ENCODE measurements at regions not wholly inside any gene's neighbourhood (a gene's known extent, or its start where the extent isn't known, plus 50 kb on each side); places are given as distances from the start of the nearest gene placed in this dataset.

DNA sequence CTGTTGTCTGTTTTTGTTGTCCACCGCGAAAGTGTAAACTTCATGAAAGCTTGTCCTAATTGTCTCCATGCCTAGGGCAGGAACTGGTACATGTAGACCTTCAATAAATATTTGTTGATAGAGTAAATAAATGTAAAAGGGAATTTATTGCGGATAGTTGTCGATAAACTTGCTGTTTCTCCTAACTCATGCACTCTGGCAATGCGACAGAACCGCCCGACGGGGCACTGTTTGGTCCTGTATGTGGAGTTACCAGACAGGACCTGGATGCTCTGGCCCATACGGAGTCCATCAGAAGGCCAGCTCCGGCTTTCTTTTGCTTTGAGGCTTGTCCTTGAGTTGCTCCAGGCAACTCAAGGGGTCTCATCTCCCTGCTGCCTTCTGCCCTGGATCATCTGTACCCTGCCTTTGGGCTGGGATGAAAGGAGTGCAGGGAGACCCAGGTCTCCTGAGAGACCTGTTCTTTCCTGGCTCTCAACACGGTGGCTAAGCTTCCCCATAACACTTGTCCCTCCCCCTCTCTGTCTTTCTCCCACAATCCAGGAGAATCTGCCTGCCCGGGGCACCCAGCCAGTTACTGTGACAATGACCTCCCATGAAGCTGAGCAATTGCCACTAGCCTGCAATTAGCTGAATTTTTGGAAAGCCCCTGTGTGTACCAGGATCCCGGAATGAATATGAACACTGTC, 149.5 kb upstream of the PTCH1 start:
- DNase-seq, result no peak

DNA sequence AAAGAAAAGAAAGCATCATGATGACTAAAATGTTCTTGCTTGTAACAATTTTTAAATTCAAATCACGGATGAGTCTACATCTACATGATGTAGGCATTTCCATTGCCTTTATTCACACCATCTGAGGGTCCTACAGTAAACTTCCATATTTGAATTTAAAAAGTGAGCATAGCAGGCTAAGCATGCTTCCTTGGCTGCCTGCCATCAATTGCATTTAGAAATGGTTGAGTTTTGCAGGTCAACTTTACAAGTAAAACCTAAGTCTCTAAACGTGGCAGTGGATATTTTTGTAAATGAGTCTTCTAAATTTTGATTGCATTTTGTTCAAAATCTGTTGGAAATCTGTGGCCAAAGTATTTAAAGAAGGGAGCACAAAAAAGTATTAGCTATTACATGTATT, 136.5 kb upstream of the PTCH1 start:
- no peak for DNase-seq

DNA sequence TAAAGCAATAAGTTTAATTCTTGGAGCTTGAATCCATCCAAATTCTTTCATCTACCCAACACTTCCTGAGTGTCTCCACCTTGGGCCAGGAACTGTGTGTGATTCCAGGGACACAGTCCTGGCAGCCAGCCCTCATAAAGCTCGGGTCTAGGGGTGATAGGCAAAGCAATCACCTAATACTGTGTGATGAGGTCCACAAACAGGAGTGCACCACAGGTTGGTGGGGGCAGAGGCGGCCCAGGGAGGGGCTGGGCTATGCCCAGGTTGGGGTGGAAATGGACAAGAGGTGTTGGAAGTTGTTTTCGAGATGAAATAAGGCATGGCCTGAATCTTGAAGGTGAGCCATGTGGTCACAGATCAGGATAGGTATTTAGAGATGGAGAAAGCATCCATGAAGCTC, 133.9 kb upstream of the PTCH1 start:
- DNase-seq, result no peak

DNA sequence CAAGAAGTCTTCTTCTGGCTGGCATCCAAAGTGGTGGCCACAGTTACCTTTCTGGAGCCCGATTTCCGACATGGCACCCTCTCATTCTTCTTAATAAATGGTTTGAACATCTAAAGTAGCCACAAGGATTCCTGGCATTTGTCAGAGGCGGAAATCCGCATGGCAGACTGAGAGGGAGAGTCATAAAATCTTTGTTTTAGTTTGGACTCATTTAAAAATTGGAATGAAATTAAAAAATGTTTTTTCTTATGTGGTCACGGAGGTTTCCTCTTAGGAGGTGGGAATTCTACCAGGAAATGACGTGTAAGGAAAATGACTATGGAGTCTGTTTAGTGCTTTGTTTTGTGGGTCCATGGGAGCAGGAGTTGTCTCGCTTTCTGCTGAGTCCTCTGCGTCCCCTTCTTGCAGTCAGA, 133.0 kb upstream of the PTCH1 start:
- DNase-seq, result no peak

DNA sequence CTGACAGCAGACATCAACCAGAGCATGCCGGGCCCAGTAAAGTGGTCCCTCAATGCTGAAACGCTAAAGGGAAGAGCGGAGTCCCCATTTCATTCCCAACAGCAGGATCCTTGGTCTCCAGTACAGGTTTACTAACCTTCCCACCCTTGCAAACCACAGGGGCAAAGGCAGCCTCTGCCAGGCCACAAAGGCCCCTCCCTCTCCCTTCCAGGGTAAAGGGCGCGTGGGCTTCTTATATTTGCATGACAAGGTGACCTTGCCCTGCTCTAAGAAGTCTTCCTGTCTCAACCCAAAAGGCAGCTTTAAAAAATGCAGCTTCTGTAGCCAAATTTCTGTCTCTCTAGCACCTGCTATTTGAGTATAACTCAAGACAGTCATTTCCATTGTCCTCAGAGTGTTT, 131.5 kb upstream of the PTCH1 start:
- DNase-seq, result no peak

DNA sequence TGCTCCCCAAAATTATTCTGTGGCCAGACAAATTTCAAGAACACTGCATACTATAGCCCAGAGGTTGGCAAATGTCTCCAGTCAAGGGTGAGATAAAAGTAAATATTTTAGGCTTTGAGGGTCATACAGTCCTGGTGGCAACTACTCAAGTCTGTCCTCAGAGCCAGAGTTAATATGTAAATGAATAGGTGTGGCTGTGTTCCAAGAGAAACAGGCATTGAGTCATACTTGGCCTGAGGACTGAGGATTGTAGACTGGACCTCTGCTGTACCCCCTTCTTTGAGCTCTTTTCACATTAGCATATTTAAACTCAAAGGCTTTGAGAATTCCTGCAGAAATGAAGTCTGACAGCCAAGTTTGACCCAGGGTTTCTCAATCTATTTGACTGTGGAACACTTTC, 129.2 kb upstream of the PTCH1 start:
- no peak for DNase-seq

DNA sequence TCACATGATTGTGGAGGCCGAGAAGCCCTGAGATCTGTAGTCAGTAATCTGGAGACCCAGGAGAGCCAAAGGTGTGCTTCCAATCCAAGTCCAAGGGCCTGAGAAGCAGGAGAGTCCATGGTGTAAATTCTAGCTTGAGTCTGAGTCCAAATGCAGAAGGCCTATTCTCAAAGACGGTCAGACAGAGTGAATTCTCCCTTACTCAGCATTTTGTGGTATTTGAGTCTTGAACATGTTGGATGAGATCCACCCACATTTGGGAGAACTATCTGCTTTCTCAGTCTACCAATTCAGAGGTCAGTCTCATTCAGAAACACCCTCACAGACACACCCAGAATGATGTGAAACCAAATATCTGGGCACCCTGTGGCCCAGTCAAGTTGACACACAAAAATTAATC, 128.8 kb upstream of the PTCH1 start:
- DNase-seq, result no peak

DNA sequence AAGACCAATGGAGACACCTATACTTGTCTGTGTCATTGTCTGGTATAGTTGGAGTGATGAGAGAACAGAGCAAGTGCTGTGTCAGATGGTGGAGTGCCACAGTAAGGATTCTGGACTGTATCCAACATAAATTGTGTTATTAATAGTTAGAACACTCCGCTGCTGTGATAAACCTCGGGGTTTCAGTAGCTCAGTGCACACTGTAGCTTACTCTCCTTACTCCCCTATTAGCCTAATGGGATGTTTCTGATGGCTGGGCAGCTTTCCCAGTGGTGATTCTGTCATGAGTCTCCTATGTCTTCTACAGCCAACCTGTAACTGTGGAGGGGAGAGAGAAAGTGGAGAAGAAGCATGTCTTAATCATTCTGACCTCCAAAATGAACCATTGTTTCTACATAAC, 127.6 kb upstream of the PTCH1 start:
- no peak for DNase-seq

DNA sequence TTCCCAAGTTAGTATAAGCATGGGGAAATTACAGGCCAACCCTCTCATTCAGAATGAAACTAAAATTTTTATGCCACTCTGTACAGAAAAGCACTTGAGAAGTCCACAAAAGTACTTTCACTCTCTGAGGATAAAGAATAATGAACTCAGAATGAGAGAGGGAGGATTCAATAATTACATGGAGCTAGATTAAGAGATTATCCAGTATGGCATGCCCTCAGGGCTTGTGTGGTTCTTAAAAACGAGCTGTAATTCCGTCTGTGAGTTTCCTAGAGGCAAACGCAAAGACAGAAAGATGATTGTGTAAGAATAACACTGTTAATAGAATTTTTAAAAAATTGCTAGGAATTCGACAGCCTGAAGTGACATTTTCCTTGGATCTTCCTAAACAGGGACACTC, 126.8 kb upstream of the PTCH1 start:
- no peak for DNase-seq

DNA sequence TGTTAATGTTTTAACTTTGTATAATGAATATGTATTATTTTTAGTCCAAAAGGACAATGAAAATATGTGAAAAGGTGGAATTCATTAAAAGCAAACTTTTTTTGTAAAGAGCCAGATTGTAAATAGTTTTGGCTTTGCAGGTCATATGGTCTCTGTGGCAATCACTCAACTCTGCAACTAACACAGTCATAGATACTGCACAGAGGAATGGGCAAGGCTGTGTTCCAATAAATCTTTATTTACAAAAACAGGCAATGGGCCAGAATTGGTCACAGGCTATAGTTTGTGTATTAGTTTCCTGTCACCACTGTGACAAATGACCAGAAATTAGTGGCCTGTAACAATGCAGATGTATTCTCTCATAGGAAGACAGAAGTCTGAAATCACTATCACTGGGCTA, 125.4 kb upstream of the PTCH1 start:
- no peak for DNase-seq

DNA sequence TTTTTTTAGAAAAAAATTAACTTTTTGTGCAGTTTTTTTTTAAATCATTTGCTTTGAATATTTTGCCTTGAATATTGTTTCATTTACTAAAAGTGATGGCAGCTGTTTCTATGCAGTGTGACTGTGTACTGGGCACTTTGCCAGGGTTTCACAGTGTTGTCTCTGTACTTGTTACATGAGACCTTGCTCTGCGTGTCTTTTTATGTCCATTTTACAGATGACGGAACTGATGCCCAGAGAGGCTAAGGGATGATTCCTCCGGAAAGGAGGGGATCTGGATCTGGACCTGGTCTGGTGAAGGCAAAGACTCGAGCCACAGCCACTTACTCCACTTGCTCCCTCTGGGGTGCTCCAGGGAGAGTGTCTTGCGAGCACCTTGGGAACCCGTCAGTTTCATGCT, 124.8 kb upstream of the PTCH1 start:
- DNase-seq, result no peak

DNA sequence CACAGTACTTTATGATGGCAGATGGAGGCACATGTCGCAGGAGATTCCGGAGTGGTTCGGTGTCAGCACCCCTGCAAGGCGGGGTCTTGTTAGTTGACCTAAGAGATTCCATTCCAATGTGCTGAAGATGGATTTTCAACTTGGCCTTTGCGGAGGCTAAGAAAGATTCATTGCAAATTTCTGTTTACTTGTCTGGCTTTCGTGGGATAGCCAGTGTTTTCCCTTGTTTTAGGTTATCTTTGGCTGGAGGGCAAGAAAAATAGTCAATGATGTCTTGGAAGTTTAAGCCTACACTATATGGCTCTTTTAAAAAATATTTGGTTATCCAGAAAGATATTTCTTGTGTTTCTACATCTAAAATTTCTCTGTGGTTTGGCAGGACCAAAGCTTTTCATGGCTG, 123.6 kb upstream of the PTCH1 start:
- DNase-seq, result no peak

DNA sequence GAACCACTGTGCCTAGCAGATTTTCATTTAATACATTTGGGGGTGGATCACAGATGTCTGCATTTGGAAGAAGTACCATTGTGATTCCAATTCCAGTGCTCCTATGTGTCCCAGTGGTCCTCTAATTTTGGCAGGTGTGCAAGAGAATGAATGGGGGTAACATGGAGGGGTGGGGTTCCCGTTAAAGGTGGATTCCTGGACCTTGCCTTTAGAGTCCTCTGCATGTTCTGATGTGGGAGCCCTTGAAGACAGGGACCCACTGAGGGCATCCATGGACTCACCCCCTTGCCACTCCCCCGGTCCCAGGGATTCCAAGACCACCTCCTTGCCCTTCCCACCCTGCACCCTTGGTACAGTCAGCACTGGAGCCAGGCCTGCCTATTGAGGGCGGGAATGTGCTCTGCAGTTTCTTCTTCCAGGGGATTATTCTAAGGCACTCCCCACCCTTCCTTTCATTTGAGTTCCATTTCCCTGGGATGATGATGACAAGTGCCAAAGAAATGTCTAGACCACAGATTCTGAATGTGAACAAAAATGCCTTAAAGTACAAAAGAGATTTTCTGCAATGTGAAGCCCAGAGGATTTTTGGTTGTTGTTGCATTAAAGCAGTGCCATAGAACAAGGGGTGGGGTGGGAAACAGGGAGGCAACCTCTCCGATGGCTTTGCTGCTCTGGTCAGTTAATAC, 119.4 kb upstream of the PTCH1 start:
- no peak for DNase-seq

DNA sequence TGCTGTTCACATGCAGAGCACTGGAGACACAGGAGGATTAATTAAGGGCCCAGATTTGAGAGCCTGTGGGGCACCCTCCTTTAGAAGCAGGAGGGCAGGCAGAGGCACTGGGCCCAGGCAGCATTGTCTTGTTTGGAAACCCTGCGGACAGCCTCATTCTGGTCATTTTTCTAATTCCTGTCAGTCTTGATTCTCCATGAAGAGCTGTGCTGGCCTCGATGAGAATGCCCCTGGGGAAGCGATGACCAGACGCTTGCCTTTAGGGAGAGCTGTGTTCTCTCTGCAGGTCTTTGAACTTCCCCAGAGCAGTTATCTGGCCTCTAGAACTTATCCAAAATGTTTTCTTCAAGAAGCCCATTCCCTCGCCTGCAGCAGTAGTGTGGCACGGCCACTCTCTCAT, 117.8 kb upstream of the PTCH1 start:
- DNase-seq, result no peak

DNA sequence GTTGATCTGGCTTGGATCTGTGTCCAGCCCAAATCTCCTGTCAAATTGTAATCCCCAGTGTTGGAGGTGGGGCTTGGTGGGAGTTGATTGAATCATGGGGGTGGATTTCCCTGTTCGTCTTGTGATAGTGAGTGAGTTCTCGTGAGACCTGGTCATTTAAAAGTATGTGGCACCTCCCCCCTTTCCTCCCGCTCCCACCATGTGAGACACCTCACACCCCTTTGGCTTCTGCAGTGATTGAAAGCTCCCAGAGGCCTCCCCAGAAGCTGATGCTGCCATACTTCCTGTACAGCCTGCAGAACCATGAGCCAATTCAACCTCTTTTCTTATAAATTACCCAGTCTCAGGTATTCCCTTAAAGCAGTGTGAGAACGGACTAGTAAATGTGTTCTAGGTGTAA, 117.3 kb upstream of the PTCH1 start:
- DNase-seq, result no peak

DNA sequence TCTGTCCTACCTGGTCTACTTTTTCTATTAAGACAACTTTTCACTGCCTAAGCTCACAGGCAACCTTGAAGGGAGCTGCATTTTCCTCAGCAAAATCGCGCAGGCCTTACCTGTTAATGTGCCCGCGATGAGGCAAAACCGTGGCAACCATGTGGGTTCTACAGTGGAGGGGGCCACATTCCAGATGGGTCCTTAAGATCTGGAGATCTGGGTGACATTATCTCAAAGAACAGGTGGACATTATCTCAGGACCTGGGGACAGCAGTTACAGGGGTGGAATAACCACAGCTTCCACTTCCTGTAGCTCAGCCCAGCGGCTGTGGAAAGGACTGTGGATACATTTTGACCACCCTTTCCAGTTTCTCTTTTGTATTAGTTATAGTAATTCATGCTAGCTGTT, 112.8 kb upstream of the PTCH1 start:
- DNase-seq, result no peak

DNA sequence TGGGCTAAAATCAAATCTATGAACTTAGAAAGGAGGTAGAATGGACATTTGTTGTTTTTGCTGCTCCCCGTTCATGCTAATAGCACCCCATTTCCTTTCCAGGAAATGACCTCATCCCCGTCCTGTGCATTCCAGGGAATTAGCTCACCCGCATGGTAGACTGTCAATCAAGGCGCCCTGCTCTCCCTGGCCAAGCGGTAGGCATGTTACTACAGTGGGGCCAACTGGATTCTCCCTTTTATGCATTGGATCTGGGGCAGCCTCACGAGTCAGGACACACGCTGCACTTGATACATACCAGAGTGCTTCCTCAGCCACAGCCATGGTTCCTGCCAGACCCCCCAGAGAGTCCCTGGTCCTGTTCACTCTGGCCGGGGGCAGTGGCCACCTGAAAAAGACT, 111.0 kb upstream of the PTCH1 start:
- no peak for DNase-seq

DNA sequence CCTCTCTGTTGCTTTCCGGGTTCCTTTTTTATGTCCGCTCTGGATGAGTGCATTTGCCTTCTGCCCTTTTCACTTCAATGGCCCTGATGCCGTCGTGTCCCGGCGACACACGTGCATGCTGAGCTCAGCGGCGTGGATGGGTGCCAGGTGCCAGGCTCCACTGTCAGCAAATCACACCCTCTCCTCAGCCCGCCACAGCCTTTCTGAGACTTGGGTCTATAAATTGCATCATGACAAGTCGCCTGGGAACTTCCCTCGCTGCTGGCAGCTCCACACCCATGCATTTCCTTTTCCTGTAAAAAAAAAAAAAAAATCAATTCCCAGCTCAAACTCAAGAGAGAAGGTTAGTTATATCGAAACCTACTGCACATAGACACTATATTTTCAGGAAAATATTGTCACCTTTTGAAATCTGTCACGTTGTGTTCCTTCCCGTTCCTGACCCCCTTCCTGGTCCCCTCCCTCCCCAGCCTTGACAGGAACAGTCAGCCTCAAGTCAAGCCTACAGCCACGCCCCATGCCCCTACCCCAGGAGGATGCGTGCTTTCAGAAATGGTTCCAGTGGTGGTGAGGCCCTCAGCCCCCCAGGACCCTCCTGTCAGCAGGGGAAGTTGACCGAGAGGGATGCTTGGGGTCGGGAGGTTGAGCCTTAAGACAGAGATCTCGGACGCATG, 110.3 kb upstream of the PTCH1 start:
- DNase-seq, result no peak

DNA sequence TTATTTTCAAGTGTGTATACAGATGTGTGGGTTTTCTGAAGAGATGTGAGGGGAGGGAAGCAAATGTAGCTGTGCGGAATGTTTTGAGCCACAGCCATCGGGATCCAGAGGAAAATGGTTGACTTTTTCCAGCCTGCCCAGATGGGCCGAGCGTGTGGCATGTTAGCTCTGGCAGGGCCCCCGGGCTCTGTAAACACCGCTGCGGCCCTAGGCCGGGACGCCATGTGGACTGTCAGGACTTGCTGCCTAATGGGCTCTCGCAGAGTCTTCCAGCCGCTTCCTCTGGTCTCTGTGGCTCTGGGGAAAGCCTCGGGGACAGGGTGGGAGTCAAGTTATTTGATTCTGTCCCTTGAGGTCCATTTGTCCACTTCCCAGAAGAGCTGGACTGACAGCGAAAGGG, 109.6 kb upstream of the PTCH1 start:
- no peak for DNase-seq

DNA sequence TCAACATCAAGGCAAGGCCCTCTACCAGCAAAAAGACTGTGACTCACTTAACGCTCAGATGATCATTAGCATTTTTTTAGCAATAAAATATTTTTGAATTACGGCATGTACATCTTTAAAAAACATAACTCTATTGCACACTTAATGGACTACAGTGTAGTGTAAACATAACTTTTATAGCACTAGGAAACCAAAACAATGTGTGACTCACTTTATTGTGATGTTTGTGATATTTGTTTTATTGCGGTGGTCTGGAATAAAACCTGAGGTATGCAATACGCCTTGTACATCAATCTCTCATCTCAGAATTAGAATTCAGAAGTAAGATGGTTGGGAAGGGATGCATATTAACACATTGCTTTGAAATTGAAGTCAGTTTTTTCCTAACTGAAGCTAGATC, 106.9 kb upstream of the PTCH1 start:
- no peak for DNase-seq

DNA sequence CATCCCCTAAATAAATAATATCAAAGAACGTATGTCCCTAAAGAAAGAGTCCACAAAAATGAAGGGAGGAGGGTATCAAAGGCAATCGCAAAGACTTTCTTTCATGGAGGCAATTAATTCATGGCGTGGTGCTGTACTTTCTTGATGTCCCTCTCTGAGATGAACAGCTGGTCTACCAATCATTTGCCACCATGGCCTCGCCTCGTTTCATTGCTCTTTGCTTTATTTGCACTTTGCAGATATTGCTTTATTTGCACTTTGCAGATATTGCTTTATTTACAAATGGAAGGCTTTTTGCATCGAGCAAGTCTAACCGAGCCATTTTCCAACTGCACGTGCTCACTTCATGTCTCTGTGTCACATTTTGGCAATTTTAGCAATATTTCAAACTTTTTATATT, 104.0 kb upstream of the PTCH1 start:
- no peak for DNase-seq

DNA sequence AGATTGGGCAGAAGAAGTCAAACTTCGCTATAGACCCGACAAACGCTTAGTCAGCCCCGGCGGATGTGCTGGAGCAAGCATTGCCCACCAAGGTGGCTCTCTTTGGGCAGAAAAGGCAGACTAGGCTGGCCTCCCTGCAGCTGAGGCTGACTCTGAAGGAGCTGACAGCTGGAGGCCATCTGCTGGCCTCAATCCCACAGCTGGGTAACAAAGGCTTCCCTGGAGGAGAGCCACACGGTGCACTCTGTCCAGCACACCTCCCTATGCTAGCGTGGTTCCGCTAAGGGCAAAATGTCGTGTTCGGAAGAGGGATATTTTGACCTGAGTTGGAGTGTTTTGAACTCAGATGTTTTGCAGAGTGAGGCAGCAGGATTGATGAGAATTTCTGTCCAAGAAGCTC, 103.5 kb upstream of the PTCH1 start:
- no peak for DNase-seq

DNA sequence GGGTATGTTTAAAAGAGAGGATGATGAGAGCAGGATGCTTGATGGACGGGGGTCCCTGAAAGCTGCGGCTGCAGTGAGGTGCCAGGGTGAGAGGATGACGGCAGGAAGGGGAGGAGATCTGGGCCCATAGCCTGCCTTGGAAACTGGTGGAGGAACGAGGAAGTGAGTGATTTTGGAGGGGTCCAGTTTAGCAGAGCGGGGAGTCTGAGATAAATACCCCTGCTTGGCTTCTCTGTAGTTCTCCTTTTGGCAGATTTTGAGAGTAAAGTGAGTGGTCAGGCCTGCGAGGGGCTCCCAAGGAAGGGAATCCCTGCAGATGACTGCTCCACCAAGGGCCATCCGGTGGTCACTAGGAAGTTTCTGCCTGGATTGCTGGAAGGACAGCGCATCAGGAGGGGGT, 98.5 kb upstream of the PTCH1 start:
- no peak for DNase-seq

DNA sequence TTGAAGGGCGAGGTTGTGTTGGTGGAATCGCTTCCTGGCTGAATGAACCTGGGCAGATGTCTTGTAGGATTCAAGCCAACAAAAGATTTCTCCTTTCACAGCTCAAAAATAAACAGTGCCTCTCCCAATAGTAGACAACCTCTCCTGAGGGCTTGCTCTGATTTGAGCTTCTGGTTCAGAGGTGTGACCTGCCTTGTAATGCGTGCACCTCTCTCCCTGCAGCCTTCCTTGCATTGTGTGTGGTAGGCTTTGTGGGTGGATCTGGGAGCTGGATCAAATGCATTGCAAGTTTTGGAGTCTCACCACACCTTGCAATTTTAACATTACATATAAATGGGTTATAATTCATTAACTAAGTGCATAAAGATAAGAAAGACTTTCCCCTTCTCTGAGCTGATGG, 96.9 kb upstream of the PTCH1 start:
- no peak for DNase-seq

DNA sequence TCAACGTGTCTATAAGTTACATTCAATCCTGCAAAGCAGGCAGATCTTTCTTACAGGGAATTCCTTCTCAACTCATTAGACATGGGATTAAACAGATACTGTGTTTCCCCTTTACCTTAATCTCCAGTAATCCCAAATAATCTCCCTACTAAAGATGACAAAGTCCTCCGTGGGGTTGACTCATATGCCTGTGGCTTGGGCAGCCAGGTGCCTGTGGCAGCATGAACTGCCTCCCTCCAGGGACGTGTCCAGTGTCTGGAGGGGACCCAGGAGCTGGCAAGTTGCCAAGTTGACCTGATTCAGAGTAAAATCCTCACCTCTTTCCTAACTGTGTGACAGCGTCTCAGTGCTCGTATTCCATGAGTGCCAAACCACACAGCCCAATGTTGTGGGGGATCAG, 94.6 kb upstream of the PTCH1 start:
- DNase-seq, result no peak

Measured in NK-92 treated with Interleukin-12 subunit alpha and Interleukin-12 subunit beta, amount 100 ng/mL, for 24 hours (cell line).